OCI-LY7 (cell line): ENCODE measurements at regions not wholly inside any gene's neighbourhood (a gene's known extent, or its start where the extent isn't known, plus 50 kb on each side); places are given as distances from the start of the nearest gene placed in this dataset.

Experiments
- EZH2phosphoT487 ChIP-seq: fragments of 200-600 bp; sonication (generic); IDR thresholded peaks from 2 replicates; pipeline ENCODE4 v1.6.1; 2018; ENCODE audit warnings: low read depth, borderline replicate concordance, mild to moderate bottlenecking, mixed run types, antibody characterized with exemption, low read length, moderate library complexity, mixed read lengths
- TF ChIP-seq, protein P1 (sequence below): fragments of 200-600 bp; sonication (generic); conservative IDR thresholded peaks from 2 replicates; pipeline ENCODE4 v1.5.1; 2014; ENCODE audit warnings: mild to moderate bottlenecking, antibody characterized with exemption, low read length, moderate library complexity, mixed read lengths

DNA sequence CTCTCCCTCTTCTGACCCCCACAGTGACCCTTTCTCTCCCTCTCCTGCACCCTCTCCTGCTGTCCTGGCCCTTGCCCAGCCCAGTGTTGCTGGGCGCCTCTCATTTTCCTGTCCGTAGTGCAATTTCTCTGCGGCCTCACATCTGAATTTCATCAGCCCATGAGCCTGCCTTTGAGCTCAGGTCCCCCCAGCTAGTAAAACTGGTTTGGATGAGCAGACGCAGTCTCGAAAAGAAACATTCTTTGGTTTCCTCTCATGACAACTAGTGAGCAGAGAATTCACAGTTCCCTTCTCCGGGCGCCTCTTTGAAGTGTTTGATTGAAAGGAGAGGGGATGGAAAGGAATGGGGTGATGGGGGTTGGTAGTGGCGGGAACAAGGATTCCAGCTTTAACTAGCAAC lies 126.0 kb upstream of the CADM1 start:
- TF ChIP-seq, protein P1, sequence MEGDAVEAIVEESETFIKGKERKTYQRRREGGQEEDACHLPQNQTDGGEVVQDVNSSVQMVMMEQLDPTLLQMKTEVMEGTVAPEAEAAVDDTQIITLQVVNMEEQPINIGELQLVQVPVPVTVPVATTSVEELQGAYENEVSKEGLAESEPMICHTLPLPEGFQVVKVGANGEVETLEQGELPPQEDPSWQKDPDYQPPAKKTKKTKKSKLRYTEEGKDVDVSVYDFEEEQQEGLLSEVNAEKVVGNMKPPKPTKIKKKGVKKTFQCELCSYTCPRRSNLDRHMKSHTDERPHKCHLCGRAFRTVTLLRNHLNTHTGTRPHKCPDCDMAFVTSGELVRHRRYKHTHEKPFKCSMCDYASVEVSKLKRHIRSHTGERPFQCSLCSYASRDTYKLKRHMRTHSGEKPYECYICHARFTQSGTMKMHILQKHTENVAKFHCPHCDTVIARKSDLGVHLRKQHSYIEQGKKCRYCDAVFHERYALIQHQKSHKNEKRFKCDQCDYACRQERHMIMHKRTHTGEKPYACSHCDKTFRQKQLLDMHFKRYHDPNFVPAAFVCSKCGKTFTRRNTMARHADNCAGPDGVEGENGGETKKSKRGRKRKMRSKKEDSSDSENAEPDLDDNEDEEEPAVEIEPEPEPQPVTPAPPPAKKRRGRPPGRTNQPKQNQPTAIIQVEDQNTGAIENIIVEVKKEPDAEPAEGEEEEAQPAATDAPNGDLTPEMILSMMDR = no peak
- no peak for TF ChIP-seq EZH2phosphoT487
